HepG2 (cell line): ENCODE measurements at regions not wholly inside any gene's neighbourhood (a gene's known extent, or its start where the extent isn't known, plus 50 kb on each side); places are given as distances from the start of the nearest gene placed in this dataset.

ENCODE experiments used
- ATAC-seq: fragments of 200-7000 bp; cut with Tn5 transposase; 3 replicates; pipeline ENCODE4 v1.9.1; 2020; ENCODE audit warnings: mild to moderate bottlenecking, moderate library complexity
- BruUV-seq: library from RNA; stranded (reverse); fragments of 400-500 nt; replicated peaks from 2 replicates; lab custom pipeline; 2021; lab: Mats Ljungman, UMichigan
- CTCF ChIA-PET: fragments of 300-600 bp; formaldehyde crosslinking; extraction: SDS; loops from one replicate; lab custom pipeline; 2021; ENCODE audit warnings: low total read pairs, inconsistent platforms, low intra/inter-chr PET ratio; lab: Yijun Ruan, JAX
- POLR2A ChIA-PET: fragments of 350-600 bp; sonication (Branson Sonifier 250); formaldehyde crosslinking; loops from one replicate; lab custom pipeline; 2020; ENCODE audit warnings: antibody characterized with exemption, inconsistent platforms; lab: Yijun Ruan, JAX
- DNase-seq: peaks from one replicate; pipeline ENCODE4 v3.0.0-alpha.2; 2015; ENCODE audit warnings: low spot score
- FAIRE-seq: peaks from 3 replicates; lab custom pipeline; 2011; peaks lifted over from hg19 to GRCh38; lab: Jason Lieb, UNC
- H2AFZ ChIP-seq: one replicate; pipeline ENCODE4 v1.6.1; 2011; ENCODE audit warnings: low read length, inconsistent platforms
- H3K27ac ChIP-seq: fragments of 300-600 bp; 3 replicates; pipeline ENCODE4 v1.8.0; 2011; ENCODE audit warnings: mixed run types, mild to moderate bottlenecking, mixed read lengths, low read length, inconsistent platforms; ENCODE audit not compliant: insufficient read depth; ENCODE audit errors: extremely low read length
- H3K27me3 ChIP-seq, 2 experiments: fragments of 200-600 bp in 1 of 2; 2 replicates in 1 of 2; 3 replicates in 1 of 2; pipeline versions ENCODE4 v1.6.0 to v1.8.0; 2011; ENCODE audit warnings: low read length in 2 of 2, mild to moderate bottlenecking in 2 of 2, moderate library complexity in 2 of 2, inconsistent platforms in 1 of 2; ENCODE audit not compliant: insufficient read depth in 2 of 2, control insufficient read depth in 1 of 2
- H3K36me3 ChIP-seq, 2 experiments: fragments of 200-600 bp in 1 of 2; replicated peaks in 1 of 2; 2 replicates in 1 of 2; 3 replicates in 1 of 2; pipeline versions ENCODE4 v1.5.1 to v1.8.0; 2011; ENCODE audit warnings: low read length in 2 of 2, inconsistent platforms in 1 of 2; ENCODE audit not compliant: insufficient read depth in 2 of 2, control insufficient read depth in 1 of 2
- H3K4me1 ChIP-seq: 2 replicates; pipeline ENCODE4 v1.5.1; 2012; ENCODE audit warnings: low read length, inconsistent platforms; ENCODE audit not compliant: insufficient read depth
- H3K4me2 ChIP-seq: 2 replicates; pipeline ENCODE4 v1.6.0; 2011; ENCODE audit warnings: low read depth, low read length, inconsistent platforms
- H3K4me3 ChIP-seq, 3 experiments: fragments of 200-600 bp in 1 of 3; sonication (generic), shearing (Covaris generic) in 1 of 3; replicated peaks in 1 of 3; 2 replicates each; pipeline ENCODE4 v1.5.1; 2011 to 2016; ENCODE audit warnings: low read length in 3 of 3, inconsistent platforms in 2 of 3, low read depth in 2 of 3, mild to moderate bottlenecking in 2 of 3, control low read depth in 1 of 3, mixed read lengths in 1 of 3; ENCODE audit not compliant: insufficient read depth in 1 of 3
- H3K79me2 ChIP-seq: one replicate; pipeline ENCODE4 v1.6.1; 2011; ENCODE audit warnings: low read length, inconsistent platforms; ENCODE audit not compliant: insufficient read depth
- H3K9ac ChIP-seq: 2 replicates; pipeline ENCODE4 v1.6.0; 2011; ENCODE audit warnings: mild to moderate bottlenecking, low read depth, low read length, inconsistent platforms; ENCODE audit not compliant: insufficient read depth
- H3K9me3 ChIP-seq: 2 replicates; pipeline ENCODE4 v1.5.1; 2012; ENCODE audit warnings: mild to moderate bottlenecking, low read length
- H4K20me1 ChIP-seq: 2 replicates; pipeline ENCODE4 v1.6.0; 2011; ENCODE audit warnings: inconsistent platforms, mild to moderate bottlenecking, low read length, moderate library complexity; ENCODE audit not compliant: insufficient read depth
- AGO1 ChIP-seq: fragments of 200-400 bp; formaldehyde crosslinking; IDR thresholded peaks from 2 replicates; pipeline ENCODE4 v1.6.1; 2017; ENCODE audit warnings: mild to moderate bottlenecking, low read depth, low read length, moderate library complexity; ENCODE audit not compliant: poor library complexity, severe bottlenecking
- EZH2 ChIP-seq: conservative IDR thresholded peaks from 2 replicates; pipeline ENCODE4 v1.6.1; 2012; ENCODE audit warnings: mild to moderate bottlenecking, low read depth, low read length, moderate library complexity
- FOXC1 ChIP-seq: sonication (generic); formaldehyde crosslinking; IDR thresholded peaks from 2 replicates; pipeline ENCODE4 v1.8.0; 2022; ENCODE audit warnings: mild to moderate bottlenecking, missing genetic modification reagents, borderline replicate concordance
- ISX ChIP-seq: sonication (generic); formaldehyde crosslinking; conservative IDR thresholded peaks from 2 replicates; pipeline ENCODE4 v1.5.0; 2020; ENCODE audit warnings: missing genetic modification reagents
- MTF1 ChIP-seq: sonication (generic); formaldehyde crosslinking; IDR thresholded peaks from 2 replicates; pipeline ENCODE4 v1.5.0; 2020; ENCODE audit warnings: missing genetic modification reagents
- MXI1 ChIP-seq: IDR thresholded peaks from 3 replicates; pipeline ENCODE4 v1.6.1; 2012; ENCODE audit warnings: low read depth, low read length, inconsistent platforms, borderline replicate concordance
- NCOR1 ChIP-seq: fragments of 200-600 bp; sonication (generic); IDR thresholded peaks from 2 replicates; pipeline ENCODE4 v1.7.0; 2017; ENCODE audit warnings: antibody characterized with exemption, low read length, borderline replicate concordance
- TBL1XR1 ChIP-seq: fragments of 150-350 bp; IDR thresholded peaks from 2 replicates; pipeline ENCODE4 v1.6.1; 2014; ENCODE audit warnings: borderline replicate concordance, low read length; ENCODE audit not compliant: partially characterized antibody
- ZC3H13 ChIP-seq: sonication (generic); formaldehyde crosslinking; IDR thresholded peaks from 2 replicates; pipeline ENCODE4 v1.8.1; 2023; ENCODE audit warnings: mild to moderate bottlenecking, missing genetic modification reagents, moderate library complexity
- ZNF12 ChIP-seq: sonication (generic); formaldehyde crosslinking; IDR thresholded peaks from 2 replicates; pipeline ENCODE4 v1.5.0; 2020; ENCODE audit warnings: missing genetic modification reagents
- ZNF703 ChIP-seq: sonication (generic); formaldehyde crosslinking; IDR thresholded peaks from 2 replicates; pipeline ENCODE4 v1.5.1; 2020; ENCODE audit warnings: missing genetic modification reagents, mild to moderate bottlenecking, moderate library complexity, borderline replicate concordance
- WGBS: methylation state at CpG from one replicate; pipeline ENCODE4 v1.1.6; 2017; ENCODE audit warnings: low lambda C conversion rate; 5-methylcytosine and 5-hydroxymethylcytosine counted together
- in situ Hi-C: cut with HindIII; loops from 2 replicates; pipeline ENCODE4 v1.10.0; 2017; ENCODE audit warnings: low pct_unique_long_range_greater_than_20kb; ENCODE audit not compliant: extremely low pct_ligation_motif_present
- intact Hi-C: fragments of 100-400 bp; cut with micrococcal nuclease; formaldehyde crosslinking; loops from one replicate; pipeline ENCODE4 v1.10.0; 2022; ENCODE audit not compliant: unreplicated experiment
- TF ChIP-seq, protein P1 (sequence below): sonication (generic); formaldehyde crosslinking; IDR thresholded peaks from 2 replicates; pipeline ENCODE4 v1.5.1; 2020; ENCODE audit warnings: missing genetic modification reagents, mild to moderate bottlenecking, borderline replicate concordance
- TF ChIP-seq, protein P2 (sequence below): sonication (generic); formaldehyde crosslinking; IDR thresholded peaks from 2 replicates; pipeline ENCODE4 v1.5.1; 2020; ENCODE audit warnings: missing genetic modification reagents, mild to moderate bottlenecking, borderline replicate concordance
- TF ChIP-seq, protein P3 (sequence below): sonication (generic); formaldehyde crosslinking; conservative IDR thresholded peaks from 2 replicates; pipeline ENCODE4 v1.4.0; 2020; ENCODE audit warnings: missing genetic modification reagents

DNA sequence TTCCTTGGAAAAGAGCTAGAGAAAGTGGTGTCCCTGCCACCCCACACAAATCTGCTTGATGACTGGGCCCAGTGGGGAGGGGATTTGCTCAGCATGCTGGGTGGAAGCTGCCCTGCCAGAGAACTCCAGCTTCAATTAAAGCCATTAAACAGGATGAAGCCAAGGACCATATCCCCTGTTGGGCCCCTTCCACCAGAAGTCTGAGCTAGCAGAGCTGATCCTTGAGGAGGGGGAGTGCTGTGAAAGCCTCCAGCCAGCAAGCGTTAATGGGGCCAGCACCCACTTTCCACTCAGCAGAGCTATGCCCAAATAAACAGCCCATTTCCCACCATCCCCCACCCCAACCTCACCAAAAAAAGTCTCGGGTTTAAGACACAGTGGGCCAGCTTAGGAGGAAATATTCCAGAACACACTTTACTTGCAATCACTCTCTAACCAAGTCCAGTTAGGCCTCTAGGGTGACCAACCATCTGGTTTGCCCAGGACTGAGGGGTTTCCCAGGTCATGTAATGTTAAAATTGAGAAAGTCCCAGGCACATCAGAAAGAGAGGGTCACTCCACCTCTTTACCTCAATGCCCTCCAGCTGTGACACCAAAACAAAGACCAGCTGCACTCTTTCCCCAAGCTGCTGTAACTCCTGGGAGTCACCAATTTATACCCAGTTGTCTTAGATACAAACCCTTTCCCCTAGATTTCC is 132.3 kb downstream of the FOXI3 start:
- no TSS peak for BruUV-seq
- H3K4me3 ChIP-seq, result no peak overlapping the region
- H3K4me2 ChIP-seq, result no peak overlapping the region
- ATAC-seq (no peak), DNase-seq (no peak), FAIRE-seq (no peak)
- no peaks in the 10 kb centered on the region for H3K79me2 ChIP-seq
- TF ChIP-seq, protein P1, sequence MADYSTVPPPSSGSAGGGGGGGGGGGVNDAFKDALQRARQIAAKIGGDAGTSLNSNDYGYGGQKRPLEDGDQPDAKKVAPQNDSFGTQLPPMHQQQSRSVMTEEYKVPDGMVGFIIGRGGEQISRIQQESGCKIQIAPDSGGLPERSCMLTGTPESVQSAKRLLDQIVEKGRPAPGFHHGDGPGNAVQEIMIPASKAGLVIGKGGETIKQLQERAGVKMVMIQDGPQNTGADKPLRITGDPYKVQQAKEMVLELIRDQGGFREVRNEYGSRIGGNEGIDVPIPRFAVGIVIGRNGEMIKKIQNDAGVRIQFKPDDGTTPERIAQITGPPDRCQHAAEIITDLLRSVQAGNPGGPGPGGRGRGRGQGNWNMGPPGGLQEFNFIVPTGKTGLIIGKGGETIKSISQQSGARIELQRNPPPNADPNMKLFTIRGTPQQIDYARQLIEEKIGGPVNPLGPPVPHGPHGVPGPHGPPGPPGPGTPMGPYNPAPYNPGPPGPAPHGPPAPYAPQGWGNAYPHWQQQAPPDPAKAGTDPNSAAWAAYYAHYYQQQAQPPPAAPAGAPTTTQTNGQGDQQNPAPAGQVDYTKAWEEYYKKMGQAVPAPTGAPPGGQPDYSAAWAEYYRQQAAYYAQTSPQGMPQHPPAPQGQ (CRISPR knock-in tag), result no peak
- TF ChIP-seq ISX (CRISPR knock-in tag) (no peak), ZNF703 (CRISPR knock-in tag) (no peak), AGO1 (no peak), TBL1XR1 (no peak), ZC3H13 (no peak), NCOR1 (no peak), FOXC1 (CRISPR knock-in tag) (no peak), EZH2 (no peak), ZNF12 (no peak), MTF1 (CRISPR knock-in tag) (no peak), MXI1 (no peak)
- TF ChIP-seq, protein P2, sequence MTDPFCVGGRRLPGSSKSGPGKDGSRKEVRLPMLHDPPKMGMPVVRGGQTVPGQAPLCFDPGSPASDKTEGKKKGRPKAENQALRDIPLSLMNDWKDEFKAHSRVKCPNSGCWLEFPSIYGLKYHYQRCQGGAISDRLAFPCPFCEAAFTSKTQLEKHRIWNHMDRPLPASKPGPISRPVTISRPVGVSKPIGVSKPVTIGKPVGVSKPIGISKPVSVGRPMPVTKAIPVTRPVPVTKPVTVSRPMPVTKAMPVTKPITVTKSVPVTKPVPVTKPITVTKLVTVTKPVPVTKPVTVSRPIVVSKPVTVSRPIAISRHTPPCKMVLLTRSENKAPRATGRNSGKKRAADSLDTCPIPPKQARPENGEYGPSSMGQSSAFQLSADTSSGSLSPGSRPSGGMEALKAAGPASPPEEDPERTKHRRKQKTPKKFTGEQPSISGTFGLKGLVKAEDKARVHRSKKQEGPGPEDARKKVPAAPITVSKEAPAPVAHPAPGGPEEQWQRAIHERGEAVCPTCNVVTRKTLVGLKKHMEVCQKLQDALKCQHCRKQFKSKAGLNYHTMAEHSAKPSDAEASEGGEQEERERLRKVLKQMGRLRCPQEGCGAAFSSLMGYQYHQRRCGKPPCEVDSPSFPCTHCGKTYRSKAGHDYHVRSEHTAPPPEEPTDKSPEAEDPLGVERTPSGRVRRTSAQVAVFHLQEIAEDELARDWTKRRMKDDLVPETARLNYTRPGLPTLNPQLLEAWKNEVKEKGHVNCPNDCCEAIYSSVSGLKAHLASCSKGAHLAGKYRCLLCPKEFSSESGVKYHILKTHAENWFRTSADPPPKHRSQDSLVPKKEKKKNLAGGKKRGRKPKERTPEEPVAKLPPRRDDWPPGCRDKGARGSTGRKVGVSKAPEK, result no peak
- TF ChIP-seq, protein P3, sequence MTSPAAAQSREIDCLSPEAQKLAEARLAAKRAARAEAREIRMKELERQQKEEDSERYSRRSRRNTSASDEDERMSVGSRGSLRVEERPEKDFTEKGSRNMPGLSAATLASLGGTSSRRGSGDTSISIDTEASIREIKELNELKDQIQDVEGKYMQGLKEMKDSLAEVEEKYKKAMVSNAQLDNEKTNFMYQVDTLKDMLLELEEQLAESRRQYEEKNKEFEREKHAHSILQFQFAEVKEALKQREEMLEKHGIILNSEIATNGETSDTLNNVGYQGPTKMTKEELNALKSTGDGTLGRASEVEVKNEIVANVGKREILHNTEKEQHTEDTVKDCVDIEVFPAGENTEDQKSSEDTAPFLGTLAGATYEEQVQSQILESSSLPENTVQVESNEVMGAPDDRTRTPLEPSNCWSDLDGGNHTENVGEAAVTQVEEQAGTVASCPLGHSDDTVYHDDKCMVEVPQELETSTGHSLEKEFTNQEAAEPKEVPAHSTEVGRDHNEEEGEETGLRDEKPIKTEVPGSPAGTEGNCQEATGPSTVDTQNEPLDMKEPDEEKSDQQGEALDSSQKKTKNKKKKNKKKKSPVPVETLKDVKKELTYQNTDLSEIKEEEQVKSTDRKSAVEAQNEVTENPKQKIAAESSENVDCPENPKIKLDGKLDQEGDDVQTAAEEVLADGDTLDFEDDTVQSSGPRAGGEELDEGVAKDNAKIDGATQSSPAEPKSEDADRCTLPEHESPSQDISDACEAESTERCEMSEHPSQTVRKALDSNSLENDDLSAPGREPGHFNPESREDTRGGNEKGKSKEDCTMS, result no peak
- no peaks in the 10 kb centered on the region for H3K36me3 ChIP-seq
- WGBS, result 50% methylated on average over 2 of the region's 2 CpGs
- no peak overlapping the region for H3K9ac ChIP-seq
- in situ Hi-C loops (no loop called here), intact Hi-C loops (no loop called here)
- H2AFZ ChIP-seq, result no peak overlapping the region
- CTCF ChIA-PET, result no interaction called here
- POLR2A ChIA-PET, result no interaction called here
- H4K20me1 ChIP-seq, result no peaks in the 10 kb centered on the region
- H3K27ac ChIP-seq, result no peak overlapping the region
- H3K27me3 ChIP-seq, result peaks cover 0 to 6% of the 10 kb centered on the region in 2 experiments; a peak in 3 of 5 replicates
- peaks cover 15% of the 10 kb centered on the region for H3K4me1 ChIP-seq
- no peaks in the 10 kb centered on the region for H3K9me3 ChIP-seq
